H1 (cell line): ENCODE measurements at regions not wholly inside any gene's neighbourhood (a gene's known extent, or its start where the extent isn't known, plus 50 kb on each side); places are given as distances from the start of the nearest gene placed in this dataset.

Source experiments
- CBX8 ChIP-seq: fragments of 300-800, 300-1000 bp; sonication (generic); IDR thresholded peaks from 2 replicates; pipeline ENCODE4 v1.7.1; 2016; ENCODE audit warnings: low read depth, low read length, borderline replicate concordance
- CTCF ChIP-seq, 3 experiments: IDR thresholded peaks; 1 replicate in 2 of 3; 2 replicates in 1 of 3; pipeline versions ENCODE4 v1.5.1 to v1.6.1; 2011; ENCODE audit warnings: low read length in 3 of 3, mild to moderate bottlenecking in 3 of 3, inconsistent platforms in 2 of 3, low read depth in 1 of 3, moderate library complexity in 1 of 3; ENCODE audit not compliant: insufficient read depth in 1 of 3; ENCODE audit errors: control extremely low read depth in 1 of 3
- EGR1 ChIP-seq: IDR thresholded peaks from 2 replicates; pipeline ENCODE4 v1.6.1; 2011; ENCODE audit warnings: low read depth, low read length, borderline replicate concordance
- EZH2 ChIP-seq: fragments of 200-600 bp; sonication (generic); IDR thresholded peaks from 2 replicates; pipeline ENCODE4 v1.7.1; 2012; ENCODE audit warnings: low read depth, mild to moderate bottlenecking, moderate library complexity, low read length, inconsistent platforms; ENCODE audit not compliant: severe bottlenecking
- HDAC2 ChIP-seq, 2 experiments: fragments of 300-600 bp in 1 of 2; sonication (generic) in 1 of 2; IDR thresholded peaks; 2 replicates each; pipeline ENCODE4 v1.6.1; 2011 to 2012; ENCODE audit warnings: low read depth in 2 of 2, low read length in 2 of 2, mild to moderate bottlenecking in 2 of 2, moderate library complexity in 2 of 2, borderline replicate concordance in 1 of 2, inconsistent platforms in 1 of 2
- JUND ChIP-seq: IDR thresholded peaks from 2 replicates; pipeline ENCODE4 v1.6.1; 2011; ENCODE audit warnings: mild to moderate bottlenecking, improper control_type of control experiment, low read length
- POLR2A ChIP-seq, 2 experiments: IDR thresholded peaks; 1 replicate in 1 of 2; 2 replicates in 1 of 2; pipeline ENCODE4 v1.6.1; 2011; ENCODE audit warnings: low read depth in 2 of 2, low read length in 2 of 2, mild to moderate bottlenecking in 2 of 2; ENCODE audit errors: control extremely low read depth in 1 of 2
- POLR2AphosphoS5 ChIP-seq: IDR thresholded peaks from 2 replicates; pipeline ENCODE4 v1.6.1; 2011; ENCODE audit warnings: low read depth, low read length
- RXRA ChIP-seq: IDR thresholded peaks from 2 replicates; pipeline ENCODE4 v1.6.1; 2011; ENCODE audit warnings: low read depth, mild to moderate bottlenecking, low read length, moderate library complexity; ENCODE audit not compliant: insufficient read depth
- SP1 ChIP-seq: IDR thresholded peaks from 2 replicates; pipeline ENCODE4 v1.6.1; 2011; ENCODE audit warnings: low read depth, low read length
- SP2 ChIP-seq: IDR thresholded peaks from 2 replicates; pipeline ENCODE4 v1.6.1; 2012; ENCODE audit warnings: mild to moderate bottlenecking, low read length, inconsistent platforms
- TBP ChIP-seq: IDR thresholded peaks from 2 replicates; pipeline ENCODE4 v1.6.1; 2011; ENCODE audit warnings: low read depth, low read length, improper control_type of control experiment
- YY1 ChIP-seq: IDR thresholded peaks from 2 replicates; pipeline ENCODE4 v1.6.1; 2011; ENCODE audit warnings: low read depth, mild to moderate bottlenecking, low read length
- ZNF274 ChIP-seq: IDR thresholded peaks from 2 replicates; pipeline ENCODE4 v1.7.0; 2012; ENCODE audit warnings: low read length, borderline replicate concordance; ENCODE audit errors: extremely low read depth

GRCh38 chr7:96800824-96801223 lies 91.2 kb upstream of the SEM1 start:
- TF ChIP-seq POLR2AphosphoS5 (no peak), CBX8 (no peak), CTCF (IDR thresholded peaks at IDR 0.05; ENCODE audit: control extremely low read depth in 1 of 3, insufficient read depth in 1 of 3, low read depth in 1 of 3, low read length in 3 of 3) (no peak), TBP (no peak), EZH2 (no peak), HDAC2 (IDR thresholded peaks at IDR 0.05; ENCODE audit: borderline replicate concordance in 1 of 2, low read depth in 2 of 2, low read length in 2 of 2) (no peak), YY1 (no peak), SP2 (no peak), POLR2A (IDR thresholded peaks at IDR 0.05; ENCODE audit: control extremely low read depth in 1 of 2, low read depth in 2 of 2, low read length in 2 of 2) (no peak), ZNF274 (no peak), RXRA (no peak), SP1 (no peak), JUND (no peak), EGR1 (no peak)
